ENCODE measurements at regions not wholly inside any gene's neighbourhood (a gene's known extent, or its start where the extent isn't known, plus 50 kb on each side); places are given as distances from the start of the nearest gene placed in this dataset.
"Not testable (repeated sequence)": the region's sequence is repeated elsewhere in the genome, so short reads cannot be mapped to it uniquely, and the experiment has no call there.

- TF ChIP-seq CTCF (CRISPR knock-in tag; IDR thresholded peaks at IDR 0.05); MED1 (CRISPR knock-in tag; IDR thresholded peaks at IDR 0.05); ZFP91 (CRISPR knock-in tag; IDR thresholded peaks at IDR 0.05; ENCODE audit: borderline replicate concordance): not testable (repeated sequence)
Observed at GRCh38 chr10:30695481-30696236, 66.1 kb upstream of the LYZL2 start.

All from HepG2 (cell line).